ENCODE measurements at regions not wholly inside any gene's neighbourhood (a gene's known extent, or its start where the extent isn't known, plus 50 kb on each side); places are given as distances from the start of the nearest gene placed in this dataset.

GRCh38 chr7:42628054-42628453 lies 283.8 kb downstream of the C7orf25 start:
- no peak for TF ChIP-seq EZH2 (IDR thresholded peaks at IDR 0.05; ENCODE audit: borderline replicate concordance, low read depth, low read length, severe bottlenecking)
- TF ChIP-seq CTCF (IDR thresholded peaks at IDR 0.05; ENCODE audit: borderline replicate concordance, extremely low read depth, low read length, poor library complexity, severe bottlenecking) = no peak
- DNase-seq = no peak

GRCh38 chr7:42627626-42628025 lies 284.2 kb downstream of the C7orf25 start:
- ATAC-seq (ENCODE audit: insufficient read depth, low read depth) = no peak
- no peak for TF ChIP-seq CTCF (IDR thresholded peaks at IDR 0.05; ENCODE audit: borderline replicate concordance, extremely low read depth, low read length, poor library complexity, severe bottlenecking)
- no peak for TF ChIP-seq EZH2 (IDR thresholded peaks at IDR 0.05; ENCODE audit: borderline replicate concordance, low read depth, low read length, severe bottlenecking)
- no peaks in the 10 kb centered on the region for H3K36me3 ChIP-seq (ENCODE audit: insufficient read depth, low read length)
- peaks cover 4% of the 10 kb centered on the region for H3K27me3 ChIP-seq (ENCODE audit: insufficient read depth, low read length, poor library complexity)
- no peak overlapping the region for H2AFZ ChIP-seq (ENCODE audit: low read depth, low read length)
- H3K4me2 ChIP-seq (ENCODE audit: insufficient read depth, low read length) = no peak overlapping the region
- H3K4me1 ChIP-seq (ENCODE audit: insufficient read depth, low read length) = no peaks in the 10 kb centered on the region
- H3K4me3 ChIP-seq (ENCODE audit: low read depth in 1 of 2, low read length in 2 of 2) = no peak overlapping the region
- no peaks in the 10 kb centered on the region for H4K20me1 ChIP-seq (ENCODE audit: insufficient read depth, low read length)
- no peak overlapping the region for H3K9ac ChIP-seq (ENCODE audit: low read depth, low read length)
- no peaks in the 10 kb centered on the region for H3K9me3 ChIP-seq (ENCODE audit: insufficient read depth, low read length, severe bottlenecking)
- no peak for DNase-seq
- no peak overlapping the region for H3K27ac ChIP-seq (ENCODE audit: low read length)
- no peaks in the 10 kb centered on the region for H3K79me2 ChIP-seq (ENCODE audit: insufficient read depth, low read length)

More at GRCh38 chr7:42628054-42628453, 283.8 kb downstream of the C7orf25 start:
- no peaks in the 10 kb centered on the region for H3K79me2 ChIP-seq (ENCODE audit: insufficient read depth, low read length)
- no peaks in the 10 kb centered on the region for H3K4me1 ChIP-seq (ENCODE audit: insufficient read depth, low read length)
- no peaks in the 10 kb centered on the region for H4K20me1 ChIP-seq (ENCODE audit: insufficient read depth, low read length)
- H3K27me3 ChIP-seq (ENCODE audit: insufficient read depth, low read length, poor library complexity) = peaks cover 4% of the 10 kb centered on the region
- H2AFZ ChIP-seq (ENCODE audit: low read depth, low read length) = no peak overlapping the region
- H3K4me2 ChIP-seq (ENCODE audit: insufficient read depth, low read length) = no peak overlapping the region
- no peak overlapping the region for H3K4me3 ChIP-seq (ENCODE audit: low read depth in 1 of 2, low read length in 2 of 2)
- H3K9ac ChIP-seq (ENCODE audit: low read depth, low read length) = no peak overlapping the region
- no peak overlapping the region for H3K27ac ChIP-seq (ENCODE audit: low read length)
- no peaks in the 10 kb centered on the region for H3K9me3 ChIP-seq (ENCODE audit: insufficient read depth, low read length, severe bottlenecking)
- no peak for ATAC-seq (ENCODE audit: insufficient read depth, low read depth)
- no peaks in the 10 kb centered on the region for H3K36me3 ChIP-seq (ENCODE audit: insufficient read depth, low read length)

- Histone ChIP-seq H2AFZ (ENCODE audit: low read depth, low read length) (no peak overlapping the region), H3K4me2 (ENCODE audit: insufficient read depth, low read length) (no peak overlapping the region), H3K79me2 (ENCODE audit: insufficient read depth, low read length) (no peaks in the 10 kb centered on the region), H3K4me1 (ENCODE audit: insufficient read depth, low read length) (no peaks in the 10 kb centered on the region), H3K4me3 (ENCODE audit: low read depth in 1 of 2, low read length in 2 of 2) (no peak overlapping the region), H3K9me3 (ENCODE audit: insufficient read depth, low read length, severe bottlenecking) (no peaks in the 10 kb centered on the region), H4K20me1 (ENCODE audit: insufficient read depth, low read length) (no peaks in the 10 kb centered on the region), H3K27ac (ENCODE audit: low read length) (no peak overlapping the region), H3K36me3 (ENCODE audit: insufficient read depth, low read length) (no peaks in the 10 kb centered on the region), H3K27me3 (ENCODE audit: insufficient read depth, low read length, poor library complexity) (peaks cover 4% of the 10 kb centered on the region), H3K9ac (ENCODE audit: low read depth, low read length) (no peak overlapping the region)
- ATAC-seq (ENCODE audit: insufficient read depth, low read depth) (no peak), DNase-seq (no peak)
- TF ChIP-seq CTCF (IDR thresholded peaks at IDR 0.05; ENCODE audit: borderline replicate concordance, extremely low read depth, low read length, poor library complexity, severe bottlenecking) = no peak
- no peak for TF ChIP-seq EZH2 (IDR thresholded peaks at IDR 0.05; ENCODE audit: borderline replicate concordance, low read depth, low read length, severe bottlenecking)
Measured at GRCh38 chr7:42627101-42627500, 284.8 kb downstream of the C7orf25 start.

- no peak overlapping the region for H2AFZ ChIP-seq (ENCODE audit: low read depth, low read length)
- H3K4me1 ChIP-seq (ENCODE audit: insufficient read depth, low read length) = no peaks in the 10 kb centered on the region
- no peak overlapping the region for H3K27ac ChIP-seq (ENCODE audit: low read length)
- H3K27me3 ChIP-seq (ENCODE audit: insufficient read depth, low read length, poor library complexity) = peaks cover 4% of the 10 kb centered on the region
- DNase-seq = no peak
- no peaks in the 10 kb centered on the region for H4K20me1 ChIP-seq (ENCODE audit: insufficient read depth, low read length)
- H3K4me2 ChIP-seq (ENCODE audit: insufficient read depth, low read length) = no peak overlapping the region
- H3K9ac ChIP-seq (ENCODE audit: low read depth, low read length) = no peak overlapping the region
- no peaks in the 10 kb centered on the region for H3K9me3 ChIP-seq (ENCODE audit: insufficient read depth, low read length, severe bottlenecking)
- ATAC-seq (ENCODE audit: insufficient read depth, low read depth) = no peak
- no peaks in the 10 kb centered on the region for H3K79me2 ChIP-seq (ENCODE audit: insufficient read depth, low read length)
- no peaks in the 10 kb centered on the region for H3K36me3 ChIP-seq (ENCODE audit: insufficient read depth, low read length)
- no peak overlapping the region for H3K4me3 ChIP-seq (ENCODE audit: low read depth in 1 of 2, low read length in 2 of 2)
- TF ChIP-seq EZH2 (IDR thresholded peaks at IDR 0.05; ENCODE audit: borderline replicate concordance, low read depth, low read length, severe bottlenecking) = no peak
- TF ChIP-seq CTCF (IDR thresholded peaks at IDR 0.05; ENCODE audit: borderline replicate concordance, extremely low read depth, low read length, poor library complexity, severe bottlenecking) = no peak
Measured at GRCh38 chr7:42625421-42625820, 286.4 kb downstream of the C7orf25 start.

Measured in DND-41 (cell line).